ENCODE measurements at regions not wholly inside any gene's neighbourhood (a gene's known extent, or its start where the extent isn't known, plus 50 kb on each side); places are given as distances from the start of the nearest gene placed in this dataset.
"Not testable (repeated sequence)": the region's sequence is repeated elsewhere in the genome, so short reads cannot be mapped to it uniquely, and the experiment has no call there.

GRCh38 chr16:6726621-6727020, 606.0 kb upstream of the RBFOX1 start:
- DNase-seq (ENCODE audit: low spot score): no peak

- no peak for DNase-seq (ENCODE audit: low spot score)
Observed at GRCh38 chr16:6725634-6726331, 606.9 kb upstream of the RBFOX1 start.

- DNase-seq (ENCODE audit: low spot score): not testable (repeated sequence)
Observed at GRCh38 chr16:6725206-6725605, 607.4 kb upstream of the RBFOX1 start.

- DNase-seq (ENCODE audit: low spot score): no peak
Observed at GRCh38 chr16:6722786-6723185, 609.9 kb upstream of the RBFOX1 start.

DNA sequence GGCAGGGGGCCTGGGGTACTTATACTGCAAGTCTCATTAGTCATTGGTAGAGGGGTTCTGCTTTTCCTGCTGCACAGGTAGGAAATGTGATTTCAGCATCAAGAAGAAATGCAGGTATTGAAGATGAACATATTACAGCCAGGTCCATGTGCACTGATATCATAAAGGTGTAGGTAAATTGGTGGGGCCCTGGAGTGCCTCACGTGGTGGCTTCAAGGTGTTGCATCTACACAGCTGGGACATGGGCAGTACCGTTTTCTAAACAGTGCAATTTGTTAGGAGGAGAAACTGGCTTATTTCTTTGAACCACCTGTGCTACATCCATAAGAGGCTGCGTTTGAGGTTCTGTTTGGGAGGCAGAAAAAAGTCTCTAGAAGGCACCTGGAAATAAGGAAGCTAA, 618.1 kb upstream of the RBFOX1 start:
- no peak for DNase-seq (ENCODE audit: low spot score)

DNA sequence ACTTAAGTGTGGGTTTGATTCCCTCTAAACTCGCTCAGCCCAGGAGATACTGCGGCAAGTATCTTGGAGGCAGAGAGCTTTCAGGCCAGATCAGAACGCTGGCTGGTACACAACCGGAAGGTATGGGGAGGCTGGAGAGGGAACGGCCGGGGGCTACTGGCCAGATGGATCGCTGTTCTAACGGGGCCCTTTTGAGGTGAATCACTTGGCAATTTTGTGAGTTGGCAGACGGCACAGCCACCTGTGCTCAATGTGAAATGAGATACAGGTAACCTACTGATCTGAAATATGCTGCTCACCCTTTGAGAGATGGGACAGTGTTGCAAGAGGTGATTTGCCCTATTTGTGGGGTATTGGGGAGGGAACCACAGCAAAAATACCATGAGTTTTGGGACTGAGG, 622.9 kb upstream of the RBFOX1 start:
- no peak for DNase-seq (ENCODE audit: low spot score)

DNA sequence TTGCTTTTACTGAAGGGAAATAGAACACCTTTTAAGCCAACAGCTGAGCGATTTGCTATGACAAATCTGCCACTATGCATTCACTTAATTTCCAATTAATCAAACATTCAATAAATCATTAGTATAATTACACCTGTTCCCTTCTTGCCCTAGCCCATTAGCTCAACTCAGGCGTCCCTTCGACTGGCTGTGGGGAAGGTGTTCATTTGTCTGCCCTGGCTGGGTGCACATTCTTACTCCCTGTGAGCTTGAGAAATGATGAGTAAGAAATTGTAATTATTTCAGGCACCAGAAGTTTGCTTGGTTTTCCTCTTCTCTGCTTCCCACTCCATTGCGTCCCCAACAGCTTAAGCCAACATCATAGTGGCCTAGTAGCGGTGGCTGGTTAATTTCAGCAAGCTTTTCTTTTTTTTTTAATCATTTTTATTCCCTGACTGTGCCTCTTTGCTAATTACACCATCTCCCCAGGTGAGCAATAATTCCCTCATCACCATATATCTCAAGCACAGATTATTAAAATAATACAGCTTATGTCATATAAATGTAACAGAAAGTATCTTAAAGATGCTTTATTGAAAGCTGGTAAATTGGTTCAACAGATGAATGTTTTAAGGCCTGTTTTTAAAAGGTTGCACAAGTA, 623.9 kb upstream of the RBFOX1 start:
- DNase-seq (ENCODE audit: low spot score): no peak

- no peak for DNase-seq (ENCODE audit: low spot score)
Observed at GRCh38 chr16:6704306-6704930, 628.2 kb upstream of the RBFOX1 start.

DNA sequence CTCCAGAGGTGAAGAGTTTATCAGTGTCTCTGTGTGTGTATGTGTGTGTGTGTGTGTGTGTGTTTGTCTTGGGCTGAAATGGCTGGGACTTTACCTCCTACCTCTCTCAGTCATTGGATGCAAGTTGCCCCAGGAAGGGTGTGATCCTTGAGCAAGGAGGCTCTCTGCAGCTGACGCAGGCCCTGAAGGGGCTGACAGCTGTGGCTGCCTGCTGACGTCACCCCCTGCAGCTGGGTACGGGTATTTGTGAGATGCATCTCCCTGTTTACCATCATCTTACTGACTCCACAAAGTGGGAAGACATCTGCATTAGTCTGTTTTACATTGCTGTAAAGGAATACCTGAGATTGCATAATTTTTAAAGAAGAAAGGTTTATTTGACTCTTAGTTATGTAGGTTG, 631.5 kb upstream of the RBFOX1 start:
- DNase-seq (ENCODE audit: low spot score): no peak

DNA sequence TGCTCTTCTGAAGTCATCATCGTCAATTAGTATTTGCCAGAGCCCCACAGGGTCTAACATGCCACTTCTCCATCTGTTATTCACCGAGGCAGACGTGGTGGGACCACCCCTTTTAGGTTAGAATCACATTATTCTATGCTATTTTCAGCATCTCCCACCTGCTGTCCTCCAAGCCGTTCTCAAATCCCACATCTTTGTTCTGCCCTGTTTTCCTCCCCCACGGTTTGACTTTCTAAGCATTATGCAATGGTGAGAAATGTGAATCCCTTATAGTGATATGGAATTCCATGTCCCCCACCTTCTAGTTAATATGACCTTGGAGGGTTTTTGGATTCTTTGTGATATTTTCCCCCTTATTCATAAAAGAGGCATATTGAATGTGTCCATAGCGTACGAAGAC, 634.1 kb upstream of the RBFOX1 start:
- no peak for DNase-seq (ENCODE audit: low spot score)

GRCh38 chr16:6695666-6696065, 637.0 kb upstream of the RBFOX1 start:
- no peak for DNase-seq (ENCODE audit: low spot score)

DNA sequence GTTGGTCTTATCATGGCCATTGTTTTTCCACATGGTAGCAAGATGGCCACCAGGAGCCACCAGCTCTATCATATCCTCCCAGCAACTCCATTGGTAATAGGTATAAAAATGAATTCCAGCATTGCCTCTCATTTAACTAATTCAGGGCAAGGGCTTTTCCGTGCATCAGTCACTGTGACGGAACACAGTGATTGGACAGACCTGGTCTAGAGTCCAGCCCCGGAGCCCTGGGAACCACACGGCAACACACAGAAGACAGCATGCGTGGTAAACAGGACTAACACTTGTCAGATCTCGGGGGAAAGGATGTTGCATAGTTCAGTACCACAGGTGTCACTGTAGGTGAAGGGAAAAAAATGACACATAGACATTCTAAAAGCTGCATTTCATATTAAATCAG, 638.0 kb upstream of the RBFOX1 start:
- no peak for DNase-seq (ENCODE audit: low spot score)

DNA sequence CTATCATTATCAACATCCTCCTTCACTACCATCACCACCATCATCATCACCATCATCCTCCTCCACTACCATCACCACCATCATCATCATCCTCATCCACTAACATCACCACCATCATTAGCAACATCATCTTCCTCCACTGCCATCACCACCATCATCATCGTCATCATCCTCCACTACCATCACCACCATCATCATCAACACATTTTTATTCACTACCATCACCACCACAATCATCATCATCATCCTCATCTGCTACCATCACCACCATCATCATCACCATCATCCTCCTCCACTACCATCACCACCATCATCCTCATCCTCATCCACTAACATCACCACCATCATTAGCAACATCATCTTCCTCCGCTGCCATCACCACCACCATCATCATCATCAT, 639.2 kb upstream of the RBFOX1 start:
- not testable (repeated sequence) for DNase-seq (ENCODE audit: low spot score)

- DNase-seq (ENCODE audit: low spot score): no peak
Observed at GRCh38 chr16:6692874-6693273, 639.8 kb upstream of the RBFOX1 start.

DNA sequence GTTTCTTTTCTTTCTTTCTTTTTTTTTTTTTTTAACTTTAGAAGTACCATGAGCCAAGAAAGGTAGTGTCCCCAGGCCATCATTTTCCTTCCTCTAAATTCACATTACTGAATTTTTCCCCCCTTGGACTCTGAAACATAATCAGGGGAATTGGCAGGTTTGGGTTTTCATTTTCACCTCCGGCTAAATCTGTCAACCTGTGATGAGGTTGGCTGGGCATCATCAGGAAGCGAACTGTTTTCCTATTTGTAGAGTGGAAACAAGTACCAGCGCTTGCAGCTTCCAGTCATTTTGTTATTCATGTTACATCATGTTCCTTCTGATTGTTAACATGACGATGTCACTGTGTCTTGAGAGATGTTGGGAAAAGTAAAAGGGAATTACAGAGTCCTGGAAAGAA, 641.9 kb upstream of the RBFOX1 start:
- no peak for DNase-seq (ENCODE audit: low spot score)

DNA sequence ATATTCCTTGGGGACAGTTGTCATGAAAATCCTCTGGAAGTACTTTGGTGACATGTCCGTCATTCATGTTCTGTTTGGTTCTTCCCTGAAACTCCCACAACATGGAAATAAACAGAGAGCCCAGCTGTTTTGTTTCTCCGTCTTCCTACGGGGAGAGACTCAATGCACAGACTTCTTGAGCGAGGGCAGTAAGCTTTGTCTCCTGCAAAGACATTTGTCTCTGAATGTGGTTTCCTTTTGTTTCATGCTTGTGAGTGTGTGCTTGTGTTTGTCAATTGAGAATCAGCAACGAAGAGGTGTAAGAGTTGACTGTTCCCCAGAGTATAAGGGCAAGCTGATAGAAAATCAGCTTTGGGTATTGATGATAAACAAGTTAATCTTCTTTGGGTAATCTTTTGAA, 643.0 kb upstream of the RBFOX1 start:
- no peak for DNase-seq (ENCODE audit: low spot score)

GRCh38 chr16:6687593-6687992, 645.1 kb upstream of the RBFOX1 start:
- no peak for DNase-seq (ENCODE audit: low spot score)

GRCh38 chr16:6684076-6684673, 648.5 kb upstream of the RBFOX1 start:
- DNase-seq (ENCODE audit: low spot score): no peak

DNA sequence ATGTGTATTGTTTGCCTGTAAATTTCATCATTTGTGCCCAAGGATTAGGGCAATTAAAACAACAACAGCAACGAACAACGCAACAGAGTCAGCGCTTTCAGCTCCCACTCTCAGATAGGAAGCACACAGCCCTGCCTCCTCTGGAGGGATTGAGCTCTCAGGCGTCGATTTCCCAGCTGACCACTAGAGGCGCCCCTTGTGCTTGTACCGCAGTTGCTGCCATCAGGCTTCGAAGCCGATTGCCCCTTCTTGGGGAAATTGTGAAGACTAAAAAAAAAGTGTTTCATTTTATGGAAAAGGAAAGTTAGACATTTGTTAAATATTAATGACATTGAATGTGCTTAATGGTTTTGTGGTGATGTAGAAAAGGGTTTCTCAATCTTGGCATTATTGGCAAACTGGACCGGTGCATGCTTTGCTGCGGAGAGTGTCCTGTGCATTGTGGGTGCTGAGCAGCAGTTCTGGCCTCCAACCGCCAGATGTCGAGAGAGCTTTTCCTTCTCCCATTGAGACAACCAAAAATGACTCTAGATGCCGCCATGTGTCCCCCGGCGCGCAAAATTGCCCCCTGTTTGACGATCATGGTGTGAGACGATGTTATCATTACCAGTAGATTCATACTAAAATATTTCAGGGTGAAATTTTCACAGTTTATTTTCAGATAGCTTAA, 650.4 kb upstream of the RBFOX1 start:
- no peak for DNase-seq (ENCODE audit: low spot score)

DNA sequence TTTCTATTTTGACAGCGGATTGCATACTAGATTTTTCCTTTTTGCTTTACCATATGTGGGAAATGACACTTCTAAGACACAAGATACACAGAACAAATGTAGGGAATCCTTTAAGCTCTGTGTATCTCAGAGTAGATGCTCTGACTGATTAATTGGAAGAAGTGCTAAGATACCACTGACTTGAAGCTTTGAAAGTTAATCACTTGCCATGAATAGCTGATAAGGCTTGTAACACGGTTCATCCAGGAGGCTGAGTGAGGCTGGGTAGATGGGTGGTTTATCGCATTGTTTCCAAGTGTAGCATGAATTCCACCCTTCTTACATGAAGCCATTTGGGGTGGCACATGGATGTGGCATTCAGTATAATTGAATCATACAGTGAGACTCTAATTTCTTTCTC, 654.1 kb upstream of the RBFOX1 start:
- DNase-seq (ENCODE audit: low spot score): no peak

- no peak for DNase-seq (ENCODE audit: low spot score)
Observed at GRCh38 chr16:6674071-6674470, 658.6 kb upstream of the RBFOX1 start.

- no peak for DNase-seq (ENCODE audit: low spot score)
Observed at GRCh38 chr16:6672507-6672906, 660.1 kb upstream of the RBFOX1 start.

DNA sequence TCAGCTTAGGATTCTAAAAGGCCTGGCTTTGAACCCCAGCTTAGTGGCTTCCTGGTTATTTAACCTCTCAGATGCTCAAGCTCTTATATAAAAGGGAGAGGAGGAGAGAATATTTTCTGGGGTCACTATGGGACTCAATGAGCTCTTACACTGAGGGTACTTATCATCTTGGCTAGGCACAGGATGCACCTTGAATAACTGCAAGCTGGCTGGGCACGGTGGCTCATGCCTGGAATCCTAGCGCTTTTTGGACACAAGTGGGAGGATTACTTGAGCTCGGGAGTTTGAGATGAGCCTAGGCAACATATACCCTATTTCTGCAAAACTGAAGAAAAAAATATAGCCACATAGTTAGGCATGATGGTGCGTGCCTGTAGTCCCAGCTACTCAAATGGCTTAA, 665.3 kb upstream of the RBFOX1 start:
- no peak for DNase-seq (ENCODE audit: low spot score)
